Activated T-cell treated with anti-CD3 and anti-CD28 coated beads, Interleukin-2, amount 50 U/mL, for 24 hours (primary cell): ENCODE measurements at regions not wholly inside any gene's neighbourhood (a gene's known extent, or its start where the extent isn't known, plus 50 kb on each side); places are given as distances from the start of the nearest gene placed in this dataset.

Source experiments
- DNase-seq: peaks from one replicate; pipeline ENCODE4 v3.0.0-alpha.2; 2020
- H3K27ac Mint-ChIP-seq: 2 replicates; pipeline ENCODE4 v1.8.0; 2020; ENCODE audit warnings: mild to moderate bottlenecking, mixed read lengths
- H3K27me3 Mint-ChIP-seq: 2 replicates; pipeline ENCODE4 v1.8.0; 2020; ENCODE audit warnings: mixed read lengths
- H3K36me3 Mint-ChIP-seq: 2 replicates; pipeline ENCODE4 v1.8.0; 2020; ENCODE audit warnings: low read depth, mixed read lengths
- H3K4me1 Mint-ChIP-seq: 2 replicates; pipeline ENCODE4 v1.8.0; 2020; ENCODE audit warnings: low read depth, mixed read lengths
- H3K4me3 Mint-ChIP-seq: 2 replicates; pipeline ENCODE4 v1.8.0; 2020; ENCODE audit warnings: mild to moderate bottlenecking, moderate library complexity, mixed read lengths
- H3K9me3 Mint-ChIP-seq: 2 replicates; pipeline ENCODE4 v1.8.0; 2020; ENCODE audit warnings: mixed read lengths

- Mint-ChIP-seq H3K27ac (no peak overlapping the region), H3K4me3 (no peak overlapping the region), H3K9me3 (no peaks in the 10 kb centered on the region), H3K36me3 (no peaks in the 10 kb centered on the region), H3K27me3 (peaks cover 25% of the 10 kb centered on the region), H3K4me1 (peaks cover 1% of the 10 kb centered on the region)
- no peak for DNase-seq
Observed at GRCh38 chr6:163786995-163787671, 372.6 kb downstream of the QKI start.

GRCh38 chr6:163782436-163783003, 368.0 kb downstream of the QKI start:
- Mint-ChIP-seq H3K27me3 (peaks cover 17% of the 10 kb centered on the region), H3K27ac (no peak overlapping the region), H3K9me3 (no peaks in the 10 kb centered on the region), H3K36me3 (no peaks in the 10 kb centered on the region), H3K4me3 (no peak overlapping the region), H3K4me1 (peaks cover 1% of the 10 kb centered on the region)
- DNase-seq: no peak

GRCh38 chr6:163780994-163781393, 366.5 kb downstream of the QKI start:
- no peak overlapping the region for H3K27ac Mint-ChIP-seq
- H3K27me3 Mint-ChIP-seq: peaks cover 17% of the 10 kb centered on the region
- peaks cover 1% of the 10 kb centered on the region for H3K4me1 Mint-ChIP-seq
- H3K36me3 Mint-ChIP-seq: no peaks in the 10 kb centered on the region
- H3K4me3 Mint-ChIP-seq: no peak overlapping the region
- DNase-seq: no peak
- H3K9me3 Mint-ChIP-seq: no peaks in the 10 kb centered on the region

GRCh38 chr6:163779727-163780284, 365.3 kb downstream of the QKI start:
- Mint-ChIP-seq H3K27me3 (peaks cover 17% of the 10 kb centered on the region), H3K9me3 (no peaks in the 10 kb centered on the region), H3K4me3 (no peak overlapping the region), H3K36me3 (no peaks in the 10 kb centered on the region), H3K27ac (no peak overlapping the region), H3K4me1 (peaks cover 1% of the 10 kb centered on the region)
- no peak for DNase-seq

GRCh38 chr6:163777716-163778115, 363.2 kb downstream of the QKI start:
- Mint-ChIP-seq H3K9me3 (no peaks in the 10 kb centered on the region), H3K36me3 (no peaks in the 10 kb centered on the region), H3K27me3 (peaks cover 12% of the 10 kb centered on the region), H3K27ac (no peak overlapping the region), H3K4me3 (no peak overlapping the region), H3K4me1 (peaks cover 1% of the 10 kb centered on the region)
- no peak for DNase-seq

- DNase-seq: no peak
- H3K4me1 Mint-ChIP-seq: no peaks in the 10 kb centered on the region
- H3K36me3 Mint-ChIP-seq: no peaks in the 10 kb centered on the region
- H3K9me3 Mint-ChIP-seq: no peaks in the 10 kb centered on the region
- H3K4me3 Mint-ChIP-seq: no peak overlapping the region
- H3K27me3 Mint-ChIP-seq: peaks cover 9% of the 10 kb centered on the region
- no peak overlapping the region for H3K27ac Mint-ChIP-seq
Observed at GRCh38 chr6:163776906-163777686, 362.6 kb downstream of the QKI start.

GRCh38 chr6:163776196-163776905, 361.8 kb downstream of the QKI start:
- H3K27ac Mint-ChIP-seq: no peak overlapping the region
- H3K4me1 Mint-ChIP-seq: no peaks in the 10 kb centered on the region
- H3K4me3 Mint-ChIP-seq: no peak overlapping the region
- no peak for DNase-seq
- H3K27me3 Mint-ChIP-seq: peaks cover 6% of the 10 kb centered on the region
- no peaks in the 10 kb centered on the region for H3K36me3 Mint-ChIP-seq
- H3K9me3 Mint-ChIP-seq: no peaks in the 10 kb centered on the region

- Mint-ChIP-seq H3K4me1 (no peaks in the 10 kb centered on the region), H3K4me3 (no peak overlapping the region), H3K27me3 (peaks cover 6% of the 10 kb centered on the region), H3K27ac (no peak overlapping the region), H3K36me3 (no peaks in the 10 kb centered on the region), H3K9me3 (no peaks in the 10 kb centered on the region)
- no peak for DNase-seq
Observed at GRCh38 chr6:163775313-163775712, 360.8 kb downstream of the QKI start.

- no peaks in the 10 kb centered on the region for H3K9me3 Mint-ChIP-seq
- H3K4me1 Mint-ChIP-seq: no peaks in the 10 kb centered on the region
- H3K27ac Mint-ChIP-seq: no peak overlapping the region
- H3K27me3 Mint-ChIP-seq: peaks cover 6% of the 10 kb centered on the region
- H3K4me3 Mint-ChIP-seq: no peak overlapping the region
- no peak for DNase-seq
- no peaks in the 10 kb centered on the region for H3K36me3 Mint-ChIP-seq
Observed at GRCh38 chr6:163774485-163774884, 360.0 kb downstream of the QKI start.

GRCh38 chr6:163773646-163774045, 359.1 kb downstream of the QKI start:
- Mint-ChIP-seq H3K27me3 (peaks cover 10% of the 10 kb centered on the region), H3K9me3 (no peaks in the 10 kb centered on the region), H3K4me1 (no peaks in the 10 kb centered on the region), H3K36me3 (no peaks in the 10 kb centered on the region), H3K27ac (no peak overlapping the region), H3K4me3 (no peak overlapping the region)
- no peak for DNase-seq

GRCh38 chr6:163772701-163773100, 358.2 kb downstream of the QKI start:
- H3K27ac Mint-ChIP-seq: no peak overlapping the region
- no peaks in the 10 kb centered on the region for H3K36me3 Mint-ChIP-seq
- no peak overlapping the region for H3K4me3 Mint-ChIP-seq
- no peak for DNase-seq
- no peaks in the 10 kb centered on the region for H3K4me1 Mint-ChIP-seq
- H3K27me3 Mint-ChIP-seq: peaks cover 5% of the 10 kb centered on the region
- no peaks in the 10 kb centered on the region for H3K9me3 Mint-ChIP-seq

- Mint-ChIP-seq H3K36me3 (no peaks in the 10 kb centered on the region), H3K4me1 (no peaks in the 10 kb centered on the region)
- no peak for DNase-seq
Observed at GRCh38 chr6:163771180-163771579, 356.7 kb downstream of the QKI start.

GRCh38 chr6:163768905-163769304, 354.4 kb downstream of the QKI start:
- H3K36me3 Mint-ChIP-seq: no peaks in the 10 kb centered on the region
- peaks cover 20% of the 10 kb centered on the region for H3K27me3 Mint-ChIP-seq

More at GRCh38 chr6:163771180-163771579, 356.7 kb downstream of the QKI start:
- H3K4me3 Mint-ChIP-seq: no peak overlapping the region
- no peak overlapping the region for H3K27ac Mint-ChIP-seq
- H3K9me3 Mint-ChIP-seq: no peaks in the 10 kb centered on the region
- H3K27me3 Mint-ChIP-seq: peaks cover 12% of the 10 kb centered on the region

GRCh38 chr6:163766936-163767335, 352.4 kb downstream of the QKI start:
- no peaks in the 10 kb centered on the region for H3K4me1 Mint-ChIP-seq
- H3K27ac Mint-ChIP-seq: no peak overlapping the region
- no peak for DNase-seq
- H3K4me3 Mint-ChIP-seq: no peak overlapping the region
- no peaks in the 10 kb centered on the region for H3K36me3 Mint-ChIP-seq
- H3K27me3 Mint-ChIP-seq: peaks cover 30% of the 10 kb centered on the region
- H3K9me3 Mint-ChIP-seq: no peaks in the 10 kb centered on the region

More at GRCh38 chr6:163768905-163769304, 354.4 kb downstream of the QKI start:
- no peaks in the 10 kb centered on the region for H3K4me1 Mint-ChIP-seq
- no peak for DNase-seq
- no peak overlapping the region for H3K4me3 Mint-ChIP-seq
- no peaks in the 10 kb centered on the region for H3K9me3 Mint-ChIP-seq
- no peak overlapping the region for H3K27ac Mint-ChIP-seq
